Renal cortex interstitium (tissue), 11 donors: ENCODE measurements at regions not wholly inside any gene's neighbourhood (a gene's known extent, or its start where the extent isn't known, plus 50 kb on each side); places are given as distances from the start of the nearest gene placed in this dataset.
"Not testable (repeated sequence)": the region's sequence is repeated elsewhere in the genome, so short reads cannot be mapped to it uniquely, and the experiment has no call there.

ENCODE experiments used
- DNase-seq, 11 donors: peaks; one replicate each; pipeline ENCODE4 v3.0.0-alpha.2; 2013; ENCODE audit warnings: low read depth in 9 of 11, low spot score in 4 of 11; ENCODE audit errors: extremely low read depth in 1 of 11

- DNase-seq, result no peak
Measured at GRCh38 chr15:66633938-66634250, 68.1 kb upstream of the LCTL start.

GRCh38 chr15:66634540-66634939, 67.5 kb upstream of the SMAD6 start:
- DNase-seq, result no peak

GRCh38 chr15:66635006-66635405, 67.0 kb upstream of the SMAD6 start:
- DNase-seq, result no peak

GRCh38 chr15:66635817-66636216, 66.2 kb upstream of the SMAD6 start:
- no peak for DNase-seq

GRCh38 chr15:66637044-66637443, 65.0 kb upstream of the SMAD6 start:
- not testable (repeated sequence) for DNase-seq

GRCh38 chr15:66638377-66638776, 63.7 kb upstream of the SMAD6 start:
- no peak for DNase-seq

GRCh38 chr15:66641485-66642315, 60.3 kb upstream of the SMAD6 start:
- DNase-seq, result no peak

- no peak for DNase-seq
Measured at GRCh38 chr15:66642514-66642913, 59.5 kb upstream of the SMAD6 start.

- no peak for DNase-seq
Measured at GRCh38 chr15:66643033-66643432, 59.0 kb upstream of the SMAD6 start.

- DNase-seq, result no peak
Measured at GRCh38 chr15:66644000-66644787, 57.8 kb upstream of the SMAD6 start.

GRCh38 chr15:66644869-66645268, 57.2 kb upstream of the SMAD6 start:
- no peak for DNase-seq

- DNase-seq, result no peak
Measured at GRCh38 chr15:66646308-66646707, 55.7 kb upstream of the SMAD6 start.

- no peak for DNase-seq
Measured at GRCh38 chr15:66646799-66647198, 55.2 kb upstream of the SMAD6 start.

GRCh38 chr15:66647358-66647757, 54.7 kb upstream of the SMAD6 start:
- no peak for DNase-seq

GRCh38 chr15:66648588-66648987, 53.4 kb upstream of the SMAD6 start:
- DNase-seq, result no peak

- DNase-seq, result no peak
Measured at GRCh38 chr15:66649235-66649984, 52.6 kb upstream of the SMAD6 start.

GRCh38 chr15:66650433-66650832, 51.6 kb upstream of the SMAD6 start:
- DNase-seq, result no peak

- no peak for DNase-seq
Measured at GRCh38 chr15:66651198-66651597, 50.8 kb upstream of the SMAD6 start.

GRCh38 chr15:66651913-66652642, 50.0 kb upstream of the SMAD6 start:
- no peak for DNase-seq
